Adrenal gland (tissue), 9 donors: ENCODE measurements at regions not wholly inside any gene's neighbourhood (a gene's known extent, or its start where the extent isn't known, plus 50 kb on each side); places are given as distances from the start of the nearest gene placed in this dataset.

Experiments used
- DNase-seq, 7 donors: peaks; one replicate each; pipeline ENCODE4 v3.0.0-alpha.2; 2019 to 2020
- H3K27ac ChIP-seq, 5 donors: fragments of 200-600 bp; sonication (generic) in 4 of 5; 1 replicate in 3 of 5; 2 replicates in 2 of 5; pipeline versions ENCODE4 v1.5.1 to v1.8.0; 2016 to 2020; ENCODE audit warnings: mild to moderate bottlenecking in 1 of 5
- H3K27me3 ChIP-seq: fragments of 200-600 bp; 2 replicates; pipeline ENCODE4 v1.8.0; 2021
- H3K36me3 ChIP-seq, 2 donors: fragments of 200-600 bp; replicated peaks in 1 of 2; 1 replicate in 1 of 2; 2 replicates in 1 of 2; pipeline versions ENCODE4 v1.5.1 to v1.8.0; 2018 to 2022
- H3K4me1 ChIP-seq, 2 donors: fragments of 200-600 bp; replicated peaks in 1 of 2; 1 replicate in 1 of 2; 2 replicates in 1 of 2; pipeline versions ENCODE4 v1.5.1 to v1.8.0; 2018 to 2021
- H3K4me3 ChIP-seq, 4 donors: fragments of 200-600 bp; sonication (generic) in 3 of 4; one replicate each; pipeline ENCODE4 v1.5.1; 2016 to 2018
- H3K9me3 ChIP-seq, 3 donors: fragments of 200-600 bp; sonication (generic) in 1 of 3; replicated peaks in 1 of 3; 1 replicate in 2 of 3; 2 replicates in 1 of 3; pipeline versions ENCODE4 v1.5.1 to v1.8.0; 2016 to 2021
- CTCF ChIP-seq, 6 experiments: fragments of 450-650 bp in 4 of 6; fragments of 200-600 bp in 2 of 6; sonication (generic) in 1 of 6; IDR thresholded peaks; 1 replicate in 5 of 6; 2 replicates in 1 of 6; pipeline versions ENCODE4 v1.5.1 to v1.8.0; 2016 to 2021; ENCODE audit warnings: antibody characterized with exemption in 6 of 6, mild to moderate bottlenecking in 2 of 6, moderate library complexity in 1 of 6
- POLR2A ChIP-seq, 2 donors: fragments of 450-650 bp; IDR thresholded peaks; one replicate each; pipeline ENCODE4 v1.6.1; 2017; ENCODE audit warnings: antibody characterized with exemption in 2 of 2, mild to moderate bottlenecking in 2 of 2, moderate library complexity in 1 of 2
- whole genome bisulfite sequencing, 4 donors: extraction: QIAGEN DNeasy Blood & Tissue Kit in 2 of 4; methylation state at CpG; one replicate each; pipeline versions ENCODE4 v1.1.5 to v1.1.7; 2013 to 2017; 5-methylcytosine and 5-hydroxymethylcytosine counted together
- intact Hi-C, 2 donors: fragments of 100-400 bp; cut with DNase I; formaldehyde crosslinking; loops; one replicate each; pipeline versions ENCODE4 v1.14.1 to v1.15.0; 2022 to 2023
- donor health status: healthy with polysubstance abuse.
- donor health status: Bipolar disorder and iron deficiency.
- donor health status: DM: yes; HTN: yes; CAD: no.
- donor health status: DM: no; HTN: no; CAD: no.
- donor health status: DM: no; HTN: no; CAD: no.

GRCh38 chr5:1965925-1966324 is 83.2 kb upstream of the IRX4 start:
- Histone ChIP-seq H3K9me3 (no peaks in the 10 kb centered on the region), H3K4me1 (no peaks in the 10 kb centered on the region), H3K4me3 (no peak overlapping the region), H3K27me3 (no peaks in the 10 kb centered on the region), H3K36me3 (no peaks in the 10 kb centered on the region), H3K27ac (no peak overlapping the region)
- intact Hi-C loops: no loop called here
- WGBS, 4 donors: 69 to 78% (median 73%) methylated on average over 6 to 7 of the region's 7 CpGs
- DNase-seq: no peak
- TF ChIP-seq CTCF (IDR thresholded peaks at IDR 0.05) (no peak), POLR2A (IDR thresholded peaks at IDR 0.05) (no peak)

- no peak for TF ChIP-seq POLR2A (IDR thresholded peaks at IDR 0.05)
- TF ChIP-seq CTCF (IDR thresholded peaks at IDR 0.05): no peak
- H3K27me3 ChIP-seq: no peaks in the 10 kb centered on the region
- no peaks in the 10 kb centered on the region for H3K9me3 ChIP-seq
- H3K4me3 ChIP-seq: no peak overlapping the region
- no peak for DNase-seq
- no peaks in the 10 kb centered on the region for H3K4me1 ChIP-seq
- no peak overlapping the region for H3K27ac ChIP-seq
- WGBS, 4 donors: 72 to 89% (median 84%) methylated on average over 5 to 14 of the region's 14 CpGs
- H3K36me3 ChIP-seq: no peaks in the 10 kb centered on the region
- intact Hi-C loops: no loop called here
These were observed 81.3 kb upstream of the IRX4 start for GRCh38 chr5:1963941-1964451.

GRCh38 chr5:1963358-1963757 is 80.6 kb upstream of the IRX4 start:
- WGBS, 4 donors: 78 to 86% (median 83%) methylated on average over 12 of the region's 12 CpGs
- intact Hi-C loops: no loop called here
- TF ChIP-seq CTCF (IDR thresholded peaks at IDR 0.05) (no peak), POLR2A (IDR thresholded peaks at IDR 0.05) (no peak)

GRCh38 chr5:1962619-1963355 is 80.1 kb upstream of the IRX4 start:
- Histone ChIP-seq H3K36me3 (no peaks in the 10 kb centered on the region), H3K4me3 (no peak overlapping the region), H3K27me3 (no peaks in the 10 kb centered on the region), H3K27ac (no peak overlapping the region), H3K4me1 (no peaks in the 10 kb centered on the region), H3K9me3 (no peaks in the 10 kb centered on the region)
- WGBS, 4 donors: 76 to 81% (median 78%) methylated on average over 13 of the region's 13 CpGs
- TF ChIP-seq POLR2A (IDR thresholded peaks at IDR 0.05): no peak
- DNase-seq: no peak
- intact Hi-C loops: no loop called here

More at GRCh38 chr5:1963358-1963757, 80.6 kb upstream of the IRX4 start:
- no peaks in the 10 kb centered on the region for H3K27me3 ChIP-seq
- H3K4me1 ChIP-seq: no peaks in the 10 kb centered on the region
- H3K9me3 ChIP-seq: no peaks in the 10 kb centered on the region
- H3K4me3 ChIP-seq: no peak overlapping the region
- no peak overlapping the region for H3K27ac ChIP-seq
- H3K36me3 ChIP-seq: no peaks in the 10 kb centered on the region
- no peak for DNase-seq
